ENCODE measurements at regions not wholly inside any gene's neighbourhood (a gene's known extent, or its start where the extent isn't known, plus 50 kb on each side); places are given as distances from the start of the nearest gene placed in this dataset.

- no peak overlapping the region for H3K4me3 ChIP-seq (ENCODE audit: low read depth, low read length)
- TF ChIP-seq, protein P1, sequence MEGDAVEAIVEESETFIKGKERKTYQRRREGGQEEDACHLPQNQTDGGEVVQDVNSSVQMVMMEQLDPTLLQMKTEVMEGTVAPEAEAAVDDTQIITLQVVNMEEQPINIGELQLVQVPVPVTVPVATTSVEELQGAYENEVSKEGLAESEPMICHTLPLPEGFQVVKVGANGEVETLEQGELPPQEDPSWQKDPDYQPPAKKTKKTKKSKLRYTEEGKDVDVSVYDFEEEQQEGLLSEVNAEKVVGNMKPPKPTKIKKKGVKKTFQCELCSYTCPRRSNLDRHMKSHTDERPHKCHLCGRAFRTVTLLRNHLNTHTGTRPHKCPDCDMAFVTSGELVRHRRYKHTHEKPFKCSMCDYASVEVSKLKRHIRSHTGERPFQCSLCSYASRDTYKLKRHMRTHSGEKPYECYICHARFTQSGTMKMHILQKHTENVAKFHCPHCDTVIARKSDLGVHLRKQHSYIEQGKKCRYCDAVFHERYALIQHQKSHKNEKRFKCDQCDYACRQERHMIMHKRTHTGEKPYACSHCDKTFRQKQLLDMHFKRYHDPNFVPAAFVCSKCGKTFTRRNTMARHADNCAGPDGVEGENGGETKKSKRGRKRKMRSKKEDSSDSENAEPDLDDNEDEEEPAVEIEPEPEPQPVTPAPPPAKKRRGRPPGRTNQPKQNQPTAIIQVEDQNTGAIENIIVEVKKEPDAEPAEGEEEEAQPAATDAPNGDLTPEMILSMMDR (IDR thresholded peaks at IDR 0.05; ENCODE audit: low read depth, low read length, missing control alignments), result no peak
- DNase-seq (ENCODE audit: low read depth), result no peak
These were observed 732.6 kb upstream of the CHRM3 start for GRCh38 chr1:238653693-238654321.

- DNase-seq (ENCODE audit: low read depth), result no peak
- no peak overlapping the region for H3K4me3 ChIP-seq (ENCODE audit: low read depth, low read length)
- TF ChIP-seq, protein P1 (IDR thresholded peaks at IDR 0.05; ENCODE audit: low read depth, low read length, missing control alignments), result no peak
These were observed 733.9 kb upstream of the CHRM3 start for GRCh38 chr1:238652346-238652968.

- DNase-seq (ENCODE audit: low read depth), result no peak
- H3K4me3 ChIP-seq (ENCODE audit: low read depth, low read length), result no peak overlapping the region
- TF ChIP-seq, protein P1 (IDR thresholded peaks at IDR 0.05; ENCODE audit: low read depth, low read length, missing control alignments), result no peak
These were observed 737.2 kb upstream of the CHRM3 start for GRCh38 chr1:238649200-238649599.

DNA sequence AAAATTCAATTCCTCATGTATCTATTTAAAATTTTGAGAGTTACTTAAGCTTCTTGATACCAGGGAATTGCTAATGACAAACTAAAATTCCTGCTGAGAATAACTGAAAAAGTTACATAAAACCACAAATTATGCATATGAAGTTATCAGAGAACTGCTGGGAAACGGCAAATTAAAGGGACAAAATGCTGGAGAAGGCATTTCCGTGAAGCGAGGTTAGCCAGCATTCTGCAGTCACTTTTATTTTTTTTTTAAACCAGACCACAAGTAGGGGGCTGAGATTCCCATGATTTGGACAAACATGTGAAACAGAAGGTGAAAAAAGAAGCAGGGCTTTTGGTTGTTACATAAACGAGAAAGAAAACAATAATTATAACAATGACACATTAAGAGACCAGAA is 737.6 kb upstream of the CHRM3 start:
- DNase-seq (ENCODE audit: low read depth), result no peak
- TF ChIP-seq, protein P1 (IDR thresholded peaks at IDR 0.05; ENCODE audit: low read depth, low read length, missing control alignments), result no peak
- no peak overlapping the region for H3K4me3 ChIP-seq (ENCODE audit: low read depth, low read length)

- H3K4me3 ChIP-seq (ENCODE audit: low read depth, low read length), result no peak overlapping the region
- TF ChIP-seq, protein P1 (IDR thresholded peaks at IDR 0.05; ENCODE audit: low read depth, low read length, missing control alignments), result no peak
- no peak for DNase-seq (ENCODE audit: low read depth)
These were observed 738.1 kb upstream of the CHRM3 start for GRCh38 chr1:238648296-238648695.

- TF ChIP-seq, protein P1 (IDR thresholded peaks at IDR 0.05; ENCODE audit: low read depth, low read length, missing control alignments), result no peak
- H3K4me3 ChIP-seq (ENCODE audit: low read depth, low read length), result no peak overlapping the region
- no peak for DNase-seq (ENCODE audit: low read depth)
These were observed 738.5 kb upstream of the CHRM3 start for GRCh38 chr1:238647877-238648276.

GRCh38 chr1:238642231-238642630 is 744.1 kb upstream of the CHRM3 start:
- H3K4me3 ChIP-seq (ENCODE audit: low read depth, low read length), result no peak overlapping the region
- TF ChIP-seq, protein P1 (IDR thresholded peaks at IDR 0.05; ENCODE audit: low read depth, low read length, missing control alignments), result no peak
- no peak for DNase-seq (ENCODE audit: low read depth)
